Anterior cingulate cortex (tissue), 58 donors: ENCODE measurements at regions not wholly inside any gene's neighbourhood (a gene's known extent, or its start where the extent isn't known, plus 50 kb on each side); places are given as distances from the start of the nearest gene placed in this dataset.

Source experiments
- DNase-seq, 58 donors: peaks; one replicate each; lab custom pipeline; 2025; lab: John Stamatoyannopoulos, UW

GRCh38 chr4:60565558-60565957 is 634.6 kb upstream of the ADGRL3 start:
- DNase-seq = no peak

- no peak for DNase-seq
Measured at GRCh38 chr4:60575336-60575735, 624.8 kb upstream of the ADGRL3 start.

- DNase-seq = no peak
Measured at GRCh38 chr4:60579335-60579734, 620.8 kb upstream of the ADGRL3 start.

DNA sequence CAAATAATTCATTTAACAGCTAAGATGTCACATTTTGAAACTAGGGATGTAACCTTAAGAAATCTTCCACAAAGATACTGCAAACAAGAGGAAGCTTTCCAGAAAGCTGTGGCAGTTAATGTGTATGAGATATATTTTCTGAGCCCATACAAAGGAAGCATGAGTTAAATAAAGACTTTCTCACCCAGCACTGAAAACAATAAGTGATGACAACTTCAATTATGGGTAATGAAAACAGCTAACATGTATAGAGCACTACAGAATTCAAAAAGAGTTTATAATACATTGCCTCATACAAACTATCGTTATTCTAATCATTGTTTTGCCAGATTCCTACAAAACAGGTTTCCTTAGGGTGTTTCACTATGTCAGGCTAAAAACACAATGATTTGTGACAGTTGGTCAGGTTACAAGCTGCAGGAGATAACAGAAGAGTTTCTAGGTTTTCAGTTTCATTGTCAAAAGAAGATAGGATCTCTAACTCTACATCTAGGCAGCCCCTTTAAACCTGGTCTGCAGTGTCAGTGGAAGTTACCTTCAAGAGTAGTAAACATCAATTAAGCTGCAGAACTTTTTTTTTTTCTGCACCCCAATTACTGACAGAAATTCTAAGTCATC is 618.1 kb upstream of the ADGRL3 start:
- DNase-seq = no peak

DNA sequence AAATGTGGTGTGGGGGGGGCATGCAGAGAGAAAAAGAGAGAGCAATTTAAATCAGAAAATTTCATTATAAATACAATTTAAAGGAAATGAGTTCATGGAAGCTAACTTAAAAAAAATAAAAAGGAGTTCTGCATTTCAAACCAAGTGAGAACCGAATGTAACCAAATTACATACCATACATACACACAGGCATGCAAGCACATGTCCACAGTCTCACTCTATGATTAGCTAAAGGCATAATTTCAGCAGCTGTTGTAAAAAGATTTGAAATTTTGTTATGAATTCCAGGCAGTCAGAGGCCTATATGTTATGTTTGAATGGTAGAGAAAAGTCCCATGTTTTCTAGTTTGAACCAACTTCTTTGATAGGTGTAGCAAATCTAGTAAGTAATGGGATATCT is 611.6 kb upstream of the ADGRL3 start:
- DNase-seq = no peak

DNA sequence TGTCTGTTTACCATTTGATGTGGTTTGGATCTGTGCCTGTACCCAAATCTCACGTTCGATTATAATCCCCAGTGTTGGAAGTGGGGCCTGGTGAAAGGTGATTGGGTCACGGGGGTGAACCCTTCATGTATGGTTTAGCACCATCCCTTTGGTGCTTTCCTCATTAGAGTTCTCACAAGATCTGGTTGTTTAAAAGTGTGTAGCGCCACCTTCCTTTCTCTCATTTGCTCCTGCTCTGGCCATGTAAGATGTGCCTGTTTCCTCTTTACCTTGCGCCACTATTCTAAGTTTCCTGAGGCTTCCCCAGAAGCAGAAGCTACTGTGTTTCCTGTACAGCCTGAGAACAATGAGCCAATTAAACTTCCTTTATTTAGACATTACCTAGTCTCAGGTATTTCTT is 610.7 kb upstream of the ADGRL3 start:
- no peak for DNase-seq

- DNase-seq = no peak
Measured at GRCh38 chr4:60590116-60590515, 610.0 kb upstream of the ADGRL3 start.

DNA sequence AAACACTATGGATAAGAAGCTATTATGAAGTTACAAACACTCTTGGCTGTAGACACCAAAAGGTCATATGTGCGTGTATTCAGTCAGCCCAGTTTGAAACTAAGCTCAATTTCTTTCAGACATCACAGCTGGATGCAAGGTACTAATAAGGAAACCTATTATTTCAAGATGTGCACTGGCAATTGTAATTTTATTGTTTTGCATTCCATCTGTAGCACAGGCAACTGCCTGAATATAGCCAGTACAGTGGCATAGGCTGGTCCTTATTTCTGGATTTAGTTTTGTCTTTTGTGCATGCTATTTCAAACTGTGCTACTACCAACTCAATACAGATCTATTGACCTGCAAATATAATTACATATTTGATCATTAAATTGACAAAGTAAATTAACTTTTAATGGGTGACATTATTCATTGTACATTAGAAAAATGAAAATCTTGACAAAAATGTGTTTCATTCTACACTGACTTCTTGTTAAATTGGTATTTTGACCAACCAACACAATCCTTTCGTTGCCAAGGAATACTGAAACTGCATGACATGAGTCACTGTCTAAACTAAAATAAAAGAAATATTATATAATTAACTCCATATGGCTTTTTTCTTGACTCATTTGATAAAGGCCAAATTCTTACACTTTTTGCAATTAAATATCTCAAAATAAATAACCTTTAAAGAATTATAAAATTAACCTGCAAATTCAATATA is 594.3 kb upstream of the ADGRL3 start:
- no peak for DNase-seq

DNA sequence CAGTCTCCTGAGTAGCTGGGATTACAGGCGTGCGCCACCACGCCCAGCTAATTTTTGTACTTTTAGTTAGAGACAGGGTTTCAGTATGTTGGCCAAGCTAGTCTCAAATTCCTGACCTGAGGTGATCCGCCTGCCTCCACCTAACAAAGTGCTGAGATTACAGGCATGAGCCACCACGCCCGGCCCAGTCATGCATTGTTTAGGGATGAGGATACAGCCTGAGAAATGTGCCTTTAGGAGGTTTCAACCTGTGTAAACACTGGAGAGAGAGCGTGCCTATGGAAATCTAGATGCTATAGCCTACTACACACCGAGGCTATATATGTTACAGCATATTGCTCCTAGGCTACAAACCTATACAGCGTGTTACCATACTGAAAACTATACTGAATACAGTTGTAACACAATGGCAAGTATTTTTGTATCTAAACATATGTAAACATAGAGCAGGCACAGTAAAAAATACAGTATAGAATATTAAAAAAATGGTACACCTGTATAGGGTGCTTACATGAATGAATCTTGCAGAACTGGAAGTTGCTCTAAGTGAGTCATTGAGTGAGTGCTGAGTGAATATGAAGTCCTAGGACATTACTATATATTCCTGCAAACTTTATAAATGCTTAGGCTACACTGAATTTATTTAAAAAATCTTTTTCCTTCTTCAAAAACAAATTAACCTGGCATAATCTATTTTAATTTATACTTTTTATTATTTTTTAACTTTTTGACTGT is 588.2 kb upstream of the ADGRL3 start:
- no peak for DNase-seq

DNA sequence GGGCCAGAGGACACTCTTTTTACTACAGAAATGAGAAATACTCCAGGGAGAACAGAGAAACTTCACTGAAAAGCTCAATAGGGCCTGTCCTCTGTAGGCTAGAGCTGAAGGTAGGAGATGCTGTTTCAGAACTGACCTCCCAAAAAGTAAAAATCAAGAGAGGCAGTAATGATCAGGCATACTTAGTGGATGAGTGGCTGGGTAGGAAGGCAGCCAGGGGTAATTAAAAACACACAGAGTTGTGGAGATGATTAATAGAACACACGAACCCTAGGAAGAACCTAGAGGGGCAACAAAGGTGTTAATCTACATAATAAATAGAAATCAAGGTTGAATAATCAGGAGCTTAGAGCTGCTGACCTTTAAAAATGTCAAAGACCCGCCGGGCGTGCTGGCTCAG is 582.4 kb upstream of the ADGRL3 start:
- no peak for DNase-seq

DNA sequence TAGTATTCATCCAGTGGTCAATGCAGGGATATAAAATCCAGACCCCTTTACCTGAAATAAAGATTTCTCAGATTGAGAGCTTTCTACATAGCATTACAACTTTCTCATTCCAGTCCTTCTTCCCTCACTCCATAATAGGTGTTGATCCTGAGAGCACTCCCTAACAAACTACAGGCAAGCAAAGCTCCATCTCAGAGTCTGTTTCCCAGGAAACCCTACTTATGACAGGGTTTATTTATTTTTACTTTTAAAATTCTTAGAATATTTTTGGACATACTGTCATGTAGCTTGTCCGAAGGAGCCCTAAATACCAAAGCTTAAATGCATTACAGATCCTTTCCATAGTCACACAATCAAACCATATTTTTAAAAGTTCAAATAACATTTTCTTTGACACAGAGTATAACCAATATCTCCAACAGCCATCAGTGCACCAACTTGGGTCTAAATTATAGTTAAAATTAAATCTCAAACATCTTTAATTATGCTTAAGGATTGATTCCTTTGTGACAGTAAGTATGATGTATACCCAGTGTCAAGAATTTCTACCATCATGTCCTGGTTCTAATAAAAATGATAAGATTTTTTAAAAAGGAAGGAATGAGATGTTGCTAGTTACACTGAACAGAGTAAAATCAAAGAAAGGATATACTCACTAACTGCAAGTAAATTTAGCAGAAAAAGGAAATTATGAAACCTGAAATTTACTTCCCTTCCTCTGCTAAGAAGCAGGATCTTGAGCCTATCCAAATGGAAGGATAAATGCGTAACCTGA is 580.4 kb upstream of the ADGRL3 start:
- DNase-seq = no peak

GRCh38 chr4:60637976-60638375 is 562.1 kb upstream of the ADGRL3 start:
- DNase-seq = no peak

DNA sequence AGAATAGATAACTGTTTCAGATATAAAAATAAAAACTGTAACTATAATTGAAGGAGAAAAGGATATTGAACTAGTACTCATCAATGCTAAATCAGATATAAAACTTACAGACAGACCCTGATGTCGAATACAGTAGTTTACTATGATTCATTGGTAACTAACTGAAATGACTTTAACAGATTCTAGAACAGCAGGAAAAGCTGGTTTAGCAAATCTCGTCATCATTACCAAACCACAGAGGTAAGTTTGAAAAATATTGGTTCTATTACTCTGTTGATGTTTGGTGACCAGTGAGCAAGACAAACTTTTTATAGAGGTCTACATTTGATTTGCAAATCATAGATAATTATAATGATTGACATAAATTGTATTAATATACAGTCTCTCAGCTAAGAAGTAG is 551.4 kb upstream of the ADGRL3 start:
- no peak for DNase-seq

DNA sequence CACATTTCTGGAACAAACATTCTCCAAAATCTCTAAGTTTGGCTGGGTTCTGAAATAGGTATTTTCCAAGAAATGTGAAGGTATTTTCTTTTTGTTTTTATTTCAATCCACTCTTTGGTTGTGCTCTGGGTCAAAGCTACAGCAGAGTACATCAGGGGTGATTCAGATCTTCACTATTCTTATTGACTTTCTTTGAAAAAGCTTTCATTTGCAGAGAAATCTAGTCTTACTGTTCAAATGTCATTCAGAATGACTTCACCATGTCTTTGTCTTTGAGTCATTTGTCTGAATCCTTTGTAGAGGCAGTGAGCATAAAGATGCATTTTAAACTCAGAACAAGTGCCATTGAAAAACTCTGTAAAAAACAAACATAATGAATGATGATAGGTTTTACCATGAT is 547.2 kb upstream of the ADGRL3 start:
- DNase-seq = no peak

- DNase-seq = no peak
Measured at GRCh38 chr4:60655356-60655755, 544.8 kb upstream of the ADGRL3 start.

DNA sequence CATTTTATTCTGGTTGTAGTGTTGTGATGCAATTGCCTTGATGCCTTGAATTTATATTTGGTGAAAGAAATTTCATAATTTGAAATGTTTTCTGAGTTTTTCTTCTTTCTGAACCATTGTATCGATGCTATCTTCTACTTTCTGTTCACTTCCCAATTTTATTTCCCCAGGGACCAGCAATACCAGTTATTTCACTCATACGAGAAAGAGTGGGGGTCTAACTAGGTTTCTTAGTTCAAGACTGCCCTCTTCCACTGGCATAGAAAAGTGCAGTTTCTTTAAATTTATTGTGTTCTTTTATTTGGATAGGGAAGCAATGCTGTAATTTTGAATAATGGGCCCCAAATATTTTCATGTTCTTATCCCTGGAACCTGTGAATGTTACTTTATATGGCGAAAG is 544.0 kb upstream of the ADGRL3 start:
- no peak for DNase-seq

DNA sequence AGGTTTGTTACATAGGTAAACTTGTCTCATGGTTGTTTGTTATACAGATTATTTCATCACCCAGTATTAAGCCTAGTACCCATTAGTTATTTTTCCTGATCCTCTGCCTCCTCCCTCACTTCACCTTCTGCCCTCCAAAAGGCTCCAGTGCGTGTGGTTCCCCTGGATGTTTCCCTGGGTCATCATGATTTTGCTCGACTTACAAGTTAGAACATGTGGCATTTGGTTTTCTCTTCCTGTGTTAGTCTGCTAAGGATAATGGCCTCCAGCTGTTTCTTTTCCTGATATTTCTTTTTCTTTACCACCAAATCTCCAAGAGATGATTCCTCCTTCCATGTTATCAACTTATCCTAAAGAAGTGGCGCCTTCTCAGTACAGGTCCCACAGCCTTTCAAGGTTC is 543.1 kb upstream of the ADGRL3 start:
- no peak for DNase-seq

DNA sequence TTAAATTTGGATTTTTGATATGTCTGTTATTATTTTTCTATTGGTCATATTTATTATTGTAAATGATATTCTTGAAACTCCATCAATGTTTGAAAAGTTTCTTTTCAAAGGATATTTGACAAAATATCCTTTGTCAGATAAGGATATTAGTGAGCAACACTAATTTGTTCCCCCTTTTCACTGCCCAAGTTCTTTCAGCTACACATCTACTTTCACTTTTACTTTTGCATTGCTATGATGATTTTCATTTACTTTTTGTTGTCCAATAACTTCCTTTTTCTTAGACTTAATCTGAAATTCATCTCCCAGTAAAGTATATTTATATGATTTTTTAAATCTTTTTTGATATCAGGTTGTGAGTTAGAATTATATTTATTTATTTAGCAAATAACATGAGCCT is 542.3 kb upstream of the ADGRL3 start:
- no peak for DNase-seq

DNA sequence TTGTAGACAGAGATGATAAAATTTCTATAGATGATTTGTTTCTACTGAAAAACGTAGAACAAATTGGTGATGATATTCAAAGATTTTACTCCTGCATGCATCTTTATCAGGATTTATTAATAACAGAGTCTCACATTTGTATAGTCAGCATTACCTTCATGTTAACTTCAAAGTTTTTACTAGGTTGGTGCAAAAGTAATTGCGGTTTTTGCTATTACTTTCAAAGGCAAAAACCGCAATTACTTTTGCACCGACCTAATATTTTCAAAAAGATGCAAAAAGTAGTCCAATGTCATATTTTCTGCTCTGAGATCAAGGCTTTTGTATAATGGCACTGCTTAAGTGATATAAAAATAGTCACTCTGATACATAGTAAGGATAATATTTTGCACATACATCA is 536.4 kb upstream of the ADGRL3 start:
- no peak for DNase-seq

GRCh38 chr4:60682901-60683300 is 517.2 kb upstream of the ADGRL3 start:
- no peak for DNase-seq

GRCh38 chr4:60683357-60683756 is 516.8 kb upstream of the ADGRL3 start:
- DNase-seq = no peak
